ENCODE measurements at regions not wholly inside any gene's neighbourhood (a gene's known extent, or its start where the extent isn't known, plus 50 kb on each side); places are given as distances from the start of the nearest gene placed in this dataset.

DNA sequence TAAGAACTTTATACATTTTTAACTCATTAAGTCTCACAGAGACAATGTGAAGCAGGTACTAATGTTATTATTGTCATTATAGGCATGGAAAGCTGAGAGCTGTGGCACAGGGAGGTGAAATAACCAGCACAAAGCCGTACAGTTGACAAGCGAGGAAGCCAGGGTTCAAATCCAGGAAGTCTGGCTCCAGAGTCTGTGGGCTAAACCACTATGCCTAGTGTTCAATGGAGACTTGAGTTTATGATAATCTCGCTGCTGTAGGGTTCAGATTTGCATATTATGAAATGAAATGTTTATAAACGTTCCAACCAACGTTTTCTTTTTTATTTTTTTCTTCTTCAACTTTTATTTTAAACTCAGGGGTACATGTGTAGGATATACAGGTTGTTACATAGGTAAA is 60.0 kb downstream of the CHST2 start:
- CTCF ChIA-PET (ENCODE audit: partially characterized antibody), result no interaction called here
- H2BK5ac ChIP-seq (ENCODE audit: low read depth, low read length), result no peak overlapping the region
- 86% methylated on average over 5 of the region's 5 CpGs; no CpG with 5 or more reads in 1 of the 2 experiments for WGBS, 2 experiments (ENCODE audit: extremely low coverage in 1 of 2, insufficient coverage in 1 of 2, insufficient read length in 1 of 2, insufficient replicate concordance in 2 of 2, low coverage in 1 of 2, low lambda C conversion rate in 2 of 2, missing lambda C conversion rate in 1 of 2)
- H3K23me2 ChIP-seq (ENCODE audit: low read depth, low read length), result no peaks in the 10 kb centered on the region
- no peak overlapping the region for H4K91ac ChIP-seq (replicated peaks; ENCODE audit: insufficient read length, low read length)
- no peak overlapping the region for H3K56ac ChIP-seq (replicated peaks; ENCODE audit: insufficient read length, low read depth, low read length)
- no peak for DNase-seq (ENCODE audit: low read depth in 1 of 2, low spot score in 2 of 2)
- H3K23ac ChIP-seq (ENCODE audit: insufficient read length), result no peak overlapping the region
- no peak for FAIRE-seq
- no peak overlapping the region for H4K5ac ChIP-seq (ENCODE audit: insufficient read length, low read depth, low read length)
- POLR2A ChIA-PET (ENCODE audit: partially characterized antibody), result no interaction called here
- H3K27ac ChIP-seq (ENCODE audit: low read depth, low read length), result no peak overlapping the region
- H3K4ac ChIP-seq (replicated peaks; ENCODE audit: insufficient read length, low read depth, low read length), result no peak overlapping the region
- H3K4me1 ChIP-seq (replicated peaks in 1 of 4; ENCODE audit: control insufficient read depth in 3 of 4, insufficient read depth in 4 of 4, low read length in 3 of 4), result no peaks in the 10 kb centered on the region
- no peak overlapping the region for H4K8ac ChIP-seq (ENCODE audit: extremely low read depth, insufficient read depth, low read length)
- no peaks in the 10 kb centered on the region for H3K36me3 ChIP-seq (ENCODE audit: control insufficient read depth in 2 of 4, insufficient read depth in 4 of 4, low read length in 3 of 4)
- no peak overlapping the region for H2BK12ac ChIP-seq (ENCODE audit: low read depth, low read length)
- no peak overlapping the region for H2AK5ac ChIP-seq (ENCODE audit: low read depth, low read length)
- H3K4me2 ChIP-seq (ENCODE audit: insufficient read depth in 1 of 2, low read depth in 2 of 2, low read length in 2 of 2), result no peak overlapping the region
- no peaks in the 10 kb centered on the region for H3K9me3 ChIP-seq (ENCODE audit: insufficient read depth in 2 of 2, low read depth in 1 of 2, low read length in 1 of 2)
- no peak overlapping the region for H3K18ac ChIP-seq (ENCODE audit: extremely low read depth, low read length)
- H3K4me3 ChIP-seq (ENCODE audit: extremely low read depth in 1 of 4, insufficient read depth in 2 of 4, low read depth in 3 of 4, low read length in 4 of 4), result no peak overlapping the region
- no peak overlapping the region for H2AFZ ChIP-seq (ENCODE audit: low read length)
- no peaks in the 10 kb centered on the region for H3K27me3 ChIP-seq (replicated peaks in 1 of 4; ENCODE audit: control insufficient read depth in 3 of 4, extremely low read depth in 1 of 4, insufficient read depth in 3 of 4, low read length in 3 of 4)
- no peak overlapping the region for H3K14ac ChIP-seq (ENCODE audit: insufficient read length)
- H2BK120ac ChIP-seq (replicated peaks; ENCODE audit: low read depth, low read length), result no peak overlapping the region
- no peaks in the 10 kb centered on the region for H3K79me2 ChIP-seq (ENCODE audit: control insufficient read depth in 1 of 2, insufficient read depth in 2 of 2, low read length in 2 of 2)
- H3K79me1 ChIP-seq (ENCODE audit: low read depth, low read length), result no peaks in the 10 kb centered on the region
- no peak overlapping the region for H2BK20ac ChIP-seq (ENCODE audit: low read length)
- no peaks in the 10 kb centered on the region for H4K20me1 ChIP-seq (replicated peaks in 1 of 2; ENCODE audit: control insufficient read depth in 1 of 2, insufficient read depth in 2 of 2, low read length in 2 of 2)
- no peak overlapping the region for H2BK15ac ChIP-seq (ENCODE audit: low read length)
- no peak overlapping the region for H3K9ac ChIP-seq (replicated peaks in 1 of 4; ENCODE audit: extremely low read depth in 1 of 4, low read depth in 3 of 4, low read length in 3 of 4)
- no peak for TF ChIP-seq SP4 (IDR thresholded peaks at IDR 0.05; ENCODE audit: low read length)
- no peak for TF ChIP-seq KDM1A (IDR thresholded peaks at IDR 0.05; ENCODE audit: borderline replicate concordance, low read length)
- TF ChIP-seq SIX5 (IDR thresholded peaks at IDR 0.05; ENCODE audit: low read depth, low read length), result no peak
- TF ChIP-seq RBBP5 (IDR thresholded peaks at IDR 0.05; ENCODE audit: borderline replicate concordance, low read depth, low read length), result no peak
- TF ChIP-seq MAX (IDR thresholded peaks at IDR 0.05), result no peak
- TF ChIP-seq GTF2F1 (IDR thresholded peaks at IDR 0.05; ENCODE audit: borderline replicate concordance, low read depth, low read length), result no peak
- no peak for TF ChIP-seq POLR2A (IDR thresholded peaks at IDR 0.05; ENCODE audit: control extremely low read depth in 1 of 2, low read depth in 2 of 2, low read length in 2 of 2)
- no peak for TF ChIP-seq SIRT6 (IDR thresholded peaks at IDR 0.05; ENCODE audit: low read length)
- TF ChIP-seq SP2 (IDR thresholded peaks at IDR 0.05; ENCODE audit: low read length), result no peak
- no peak for TF ChIP-seq CHD1 (IDR thresholded peaks at IDR 0.05; ENCODE audit: low read depth, low read length)
- TF ChIP-seq GABPA (IDR thresholded peaks at IDR 0.05; ENCODE audit: borderline replicate concordance, insufficient read depth, low read length), result no peak
- TF ChIP-seq BCL11A (IDR thresholded peaks at IDR 0.05; ENCODE audit: low read depth in 2 of 2, low read length in 2 of 2), result no peak
- no peak for TF ChIP-seq NANOG (IDR thresholded peaks at IDR 0.05; ENCODE audit: insufficient read depth, low read depth, low read length, poor library complexity, severe bottlenecking)
- no peak for TF ChIP-seq ATF3 (IDR thresholded peaks at IDR 0.05; ENCODE audit: insufficient read depth, low read depth, low read length)
- no peak for TF ChIP-seq FOSL1 (IDR thresholded peaks at IDR 0.05; ENCODE audit: insufficient read depth, low read depth, low read length)
- TF ChIP-seq TAF1 (IDR thresholded peaks at IDR 0.05; ENCODE audit: low read depth, low read length), result no peak

Data from H1 (cell line).